HAP-1 (cell line): ENCODE measurements at regions not wholly inside any gene's neighbourhood (a gene's known extent, or its start where the extent isn't known, plus 50 kb on each side); places are given as distances from the start of the nearest gene placed in this dataset.

ENCODE experiments used
- DNase-seq, 2 experiments: peaks; one replicate each; pipeline ENCODE4 v3.0.0-alpha.2; 2016 to 2020; ENCODE audit warnings: low spot score in 2 of 2
- H3K27me3 ChIP-seq: fragments of 250-450 bp; sonication (Bioruptor Pico); 2 replicates; pipeline ENCODE4 v1.5.1; 2020; ENCODE audit warnings: low read depth, mild to moderate bottlenecking, moderate library complexity
- H3K36me3 ChIP-seq: fragments of 250-450 bp; sonication (Bioruptor Pico); replicated peaks from 2 replicates; pipeline ENCODE4 v1.5.1; 2020; ENCODE audit warnings: mild to moderate bottlenecking
- H3K4me1 ChIP-seq: fragments of 250-450 bp; sonication (Bioruptor Pico); 2 replicates; pipeline ENCODE4 v1.5.1; 2020; ENCODE audit warnings: mild to moderate bottlenecking
- H3K4me3 ChIP-seq: fragments of 250-450 bp; sonication (Bioruptor Pico); 2 replicates; pipeline ENCODE4 v1.5.1; 2020; ENCODE audit warnings: mild to moderate bottlenecking, moderate library complexity
- H3K9me3 ChIP-seq: fragments of 250-450 bp; sonication (Bioruptor Pico); 2 replicates; pipeline ENCODE4 v1.5.1; 2020; ENCODE audit warnings: mild to moderate bottlenecking, moderate library complexity
- in situ Hi-C: fragments of 300-500 bp; cut with MboI; formaldehyde crosslinking; loops from 3 replicates; pipeline ENCODE4 v1.14.3; 2020; ENCODE audit warnings: low sequenced_read_pairs, inconsistent platforms, mixed read lengths

DNA sequence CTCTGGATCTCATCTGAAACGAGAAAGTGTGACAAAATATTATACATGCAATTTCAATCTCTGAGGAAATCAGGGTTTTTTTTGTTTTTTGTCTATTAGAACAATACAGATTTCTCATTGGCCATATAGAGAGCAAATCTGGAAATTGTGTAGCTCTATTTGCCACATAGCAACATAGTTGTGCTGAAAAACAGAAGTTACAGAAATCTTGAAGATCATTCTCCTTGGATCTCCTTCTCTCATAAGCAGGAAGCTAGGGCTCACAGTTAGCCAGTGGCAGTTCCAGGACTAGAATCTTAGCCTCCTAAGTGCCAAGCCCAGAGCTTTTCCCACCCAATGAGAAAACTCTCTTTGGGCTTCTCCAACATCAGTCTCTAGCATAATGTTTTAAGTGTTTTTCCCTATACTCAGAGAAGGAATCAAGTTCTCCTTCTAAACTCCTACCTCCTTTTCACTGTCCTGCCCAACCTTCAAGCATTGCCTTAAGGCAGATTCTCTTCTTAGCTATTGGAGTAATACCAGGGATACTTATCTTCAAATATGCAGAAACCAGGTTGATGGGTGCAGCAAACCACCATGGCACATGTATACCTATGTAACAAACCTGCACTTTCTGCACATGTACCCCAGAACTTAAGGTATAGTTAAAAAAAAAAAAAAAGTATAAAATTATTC lies 211.6 kb downstream of the ALDH8A1 start:
- Histone ChIP-seq H3K27me3 (no peaks in the 10 kb centered on the region), H3K4me1 (peaks cover 3% of the 10 kb centered on the region; the same call in 1 of the 2 replicates), H3K4me3 (no peak overlapping the region), H3K9me3 (no peaks in the 10 kb centered on the region), H3K36me3 (no peaks in the 10 kb centered on the region)
- no peak for DNase-seq
- in situ Hi-C loops: no loop called here

DNA sequence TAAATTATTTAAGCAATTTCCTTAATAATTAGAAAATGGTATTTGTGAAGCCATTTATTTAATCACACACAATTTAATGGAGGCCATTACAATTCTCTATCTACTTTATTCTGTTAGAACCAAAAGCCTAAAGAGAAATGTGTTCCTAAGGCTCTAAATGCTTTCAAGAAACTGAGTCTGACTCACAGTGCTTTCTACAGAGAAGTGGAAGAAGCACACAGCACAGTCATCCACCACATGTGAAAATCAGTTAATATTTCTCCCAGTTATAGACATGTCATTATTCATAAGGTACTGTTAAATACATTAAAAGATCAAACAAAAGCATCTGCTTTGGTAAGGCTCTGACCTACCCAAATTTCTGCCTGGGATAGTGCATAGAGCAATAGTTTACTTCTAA lies 214.4 kb downstream of the ALDH8A1 start:
- no peak for DNase-seq
- in situ Hi-C loops: no loop called here
- Histone ChIP-seq H3K4me3 (no peak overlapping the region), H3K9me3 (no peaks in the 10 kb centered on the region), H3K36me3 (no peaks in the 10 kb centered on the region), H3K4me1 (no peaks in the 10 kb centered on the region), H3K27me3 (no peaks in the 10 kb centered on the region)

DNA sequence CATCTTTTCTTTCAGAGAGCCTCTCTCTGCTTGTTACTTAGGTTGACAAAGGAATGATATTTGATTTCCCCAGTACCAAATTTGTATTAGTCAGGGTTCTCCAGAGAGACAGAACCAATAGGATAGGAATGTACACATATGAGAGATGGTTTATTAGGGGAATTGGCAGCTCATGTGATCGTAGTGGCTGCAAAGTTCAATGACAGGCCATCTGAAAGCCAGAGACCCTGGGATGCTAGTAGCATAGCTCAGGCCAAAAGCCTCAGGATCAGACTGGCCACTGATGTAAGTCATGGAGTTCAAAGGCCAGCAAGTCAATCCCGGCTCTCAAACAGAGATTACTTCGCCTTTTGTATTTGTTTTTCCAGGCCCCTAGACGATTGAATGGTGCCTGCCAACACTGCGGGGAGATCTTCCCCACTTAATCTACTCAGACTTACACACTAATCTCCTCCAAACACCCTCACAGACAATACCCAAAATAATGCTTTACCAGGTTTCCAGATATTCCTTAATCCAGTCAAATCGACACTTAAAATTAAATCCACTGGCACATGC lies 215.5 kb downstream of the ALDH8A1 start:
- no peak for DNase-seq

DNA sequence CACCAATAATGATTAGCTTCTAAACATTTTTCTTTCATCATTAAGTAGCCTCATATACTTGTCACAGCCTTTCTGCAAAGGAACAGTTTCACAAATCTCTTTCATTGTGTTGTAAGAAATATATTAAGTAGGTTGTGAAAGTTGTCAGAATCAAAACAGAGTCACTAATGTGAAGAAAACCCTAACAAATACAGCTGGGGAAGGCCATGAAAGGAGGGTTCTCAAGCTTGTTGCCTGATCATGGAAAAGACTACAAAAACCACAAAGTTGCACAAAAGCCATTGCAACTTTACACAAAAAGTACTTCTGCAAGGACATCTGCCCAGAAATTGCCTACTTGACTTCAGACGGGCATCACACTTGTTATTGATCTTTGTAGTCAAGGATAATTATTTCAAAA lies 216.1 kb downstream of the ALDH8A1 start:
- Histone ChIP-seq H3K36me3 (no peaks in the 10 kb centered on the region), H3K4me3 (no peak overlapping the region), H3K9me3 (no peaks in the 10 kb centered on the region), H3K27me3 (no peaks in the 10 kb centered on the region), H3K4me1 (no peaks in the 10 kb centered on the region)
- in situ Hi-C loops: no loop called here
- DNase-seq: no peak

More for the DNA sequence above, 215.5 kb downstream of the ALDH8A1 start:
- Histone ChIP-seq H3K4me3 (no peak overlapping the region), H3K27me3 (no peaks in the 10 kb centered on the region), H3K36me3 (no peaks in the 10 kb centered on the region), H3K4me1 (no peaks in the 10 kb centered on the region), H3K9me3 (no peaks in the 10 kb centered on the region)
- in situ Hi-C loops: no loop called here

DNA sequence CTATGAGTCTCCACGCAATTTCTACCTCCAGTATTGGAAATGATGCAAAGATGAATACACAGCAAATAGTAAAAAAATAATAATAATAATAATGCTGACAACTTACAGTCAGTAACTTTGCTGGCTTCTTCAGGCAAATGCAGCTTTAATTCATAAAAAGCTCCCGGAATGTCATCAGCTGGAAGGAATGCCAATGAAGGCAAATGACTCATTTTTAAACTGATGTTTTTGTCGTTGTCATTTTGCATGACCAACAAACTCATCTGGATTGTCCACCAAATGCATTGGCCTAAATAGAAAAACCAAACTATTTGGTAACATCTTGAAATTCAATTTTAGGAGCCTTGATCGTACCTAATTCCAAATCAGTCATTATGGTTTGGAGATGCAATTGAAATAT lies 217.1 kb downstream of the ALDH8A1 start:
- H3K4me3 ChIP-seq: no peak overlapping the region
- no peaks in the 10 kb centered on the region for H3K9me3 ChIP-seq
- in situ Hi-C loops: no loop called here
- no peaks in the 10 kb centered on the region for H3K4me1 ChIP-seq
- H3K27me3 ChIP-seq: no peaks in the 10 kb centered on the region
- DNase-seq: no peak
- no peaks in the 10 kb centered on the region for H3K36me3 ChIP-seq

DNA sequence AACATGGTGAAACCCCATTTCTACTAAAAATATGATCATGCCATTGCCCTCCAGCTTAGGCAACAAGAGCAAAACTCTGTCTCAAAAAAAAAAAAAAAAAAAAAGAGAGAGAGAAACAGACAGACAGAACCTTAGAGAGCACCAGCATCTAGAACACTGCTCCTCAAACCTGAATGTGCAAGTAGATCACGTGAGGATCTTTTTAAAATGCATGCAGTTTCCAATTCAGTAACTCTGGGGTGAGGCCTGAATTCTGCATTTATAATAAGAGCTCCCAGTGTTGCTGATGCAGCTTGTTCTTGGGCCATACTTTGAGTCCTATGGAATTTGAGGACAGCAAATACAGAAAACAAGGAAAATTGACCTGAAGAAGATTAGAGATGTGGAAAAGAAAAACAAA lies 218.3 kb downstream of the ALDH8A1 start:
- Histone ChIP-seq H3K27me3 (no peaks in the 10 kb centered on the region), H3K36me3 (no peaks in the 10 kb centered on the region), H3K9me3 (no peaks in the 10 kb centered on the region), H3K4me1 (no peaks in the 10 kb centered on the region), H3K4me3 (no peak overlapping the region)
- no peak for DNase-seq
- in situ Hi-C loops: no loop called here

DNA sequence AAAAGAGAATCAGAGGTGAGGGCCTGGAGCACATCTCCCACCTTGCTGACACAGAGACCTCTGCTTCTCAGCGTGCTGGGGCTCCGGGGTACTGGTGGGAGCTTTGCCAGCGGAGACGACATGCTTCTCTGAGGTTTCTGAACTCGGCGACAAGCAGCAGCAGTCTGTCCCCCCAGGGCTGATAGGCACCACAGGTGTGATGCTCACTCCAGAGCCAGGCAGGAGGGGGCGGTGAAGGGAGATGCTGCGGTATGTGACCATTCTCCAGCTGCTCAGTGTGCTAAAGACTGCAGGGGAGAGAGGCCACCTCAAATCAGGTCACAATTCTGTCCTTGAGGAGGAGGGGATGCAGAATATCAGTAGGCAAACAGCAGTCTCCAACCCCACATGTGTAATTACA lies 219.9 kb downstream of the ALDH8A1 start:
- H3K4me3 ChIP-seq: no peak overlapping the region
- no peaks in the 10 kb centered on the region for H3K36me3 ChIP-seq
- H3K27me3 ChIP-seq: no peaks in the 10 kb centered on the region
- in situ Hi-C loops: no loop called here
- H3K9me3 ChIP-seq: no peaks in the 10 kb centered on the region
- no peaks in the 10 kb centered on the region for H3K4me1 ChIP-seq
- no peak for DNase-seq

DNA sequence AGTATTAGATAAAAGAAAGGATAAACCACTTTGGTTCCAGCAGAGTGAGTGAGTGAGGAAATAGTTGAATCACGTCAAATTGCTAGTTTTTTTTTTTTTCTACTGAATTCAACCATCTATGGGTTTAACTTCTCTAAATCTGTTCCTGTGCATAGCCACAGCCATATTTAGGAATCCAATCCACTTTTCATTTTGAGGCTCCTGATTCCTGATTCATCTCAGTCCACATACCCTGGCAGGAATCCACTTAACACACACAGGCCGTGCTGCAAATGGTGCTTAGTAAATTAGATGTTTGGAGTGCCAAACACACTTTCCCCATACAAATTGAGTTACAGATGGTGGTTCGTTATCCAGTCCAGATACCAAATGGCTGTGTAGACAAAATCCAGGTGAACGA lies 220.3 kb downstream of the ALDH8A1 start:
- Histone ChIP-seq H3K4me3 (no peak overlapping the region), H3K9me3 (no peaks in the 10 kb centered on the region), H3K27me3 (no peaks in the 10 kb centered on the region), H3K36me3 (no peaks in the 10 kb centered on the region), H3K4me1 (no peaks in the 10 kb centered on the region)
- in situ Hi-C loops: no loop called here
- DNase-seq: no peak

DNA sequence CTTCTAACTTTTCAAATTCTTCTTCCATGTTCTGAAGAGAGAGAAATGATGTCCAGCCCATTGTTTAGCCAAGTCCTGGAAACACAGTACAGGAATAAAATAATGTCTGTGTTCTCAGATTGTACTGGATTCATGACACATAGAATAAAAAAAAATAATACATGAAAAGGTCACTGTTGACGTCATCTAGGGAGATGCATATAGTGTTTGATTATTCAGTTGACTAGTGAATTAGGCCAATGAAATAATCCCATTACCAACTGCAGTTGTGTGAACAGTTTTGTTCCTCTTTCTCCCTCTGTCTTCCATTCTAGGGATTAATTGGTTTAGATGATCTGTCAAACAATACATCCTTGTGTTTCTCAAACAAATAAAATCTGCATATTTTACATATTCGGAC lies 222.8 kb downstream of the ALDH8A1 start:
- no peak for DNase-seq
- no peak overlapping the region for H3K4me3 ChIP-seq
- no peaks in the 10 kb centered on the region for H3K27me3 ChIP-seq
- no peaks in the 10 kb centered on the region for H3K36me3 ChIP-seq
- H3K9me3 ChIP-seq: no peaks in the 10 kb centered on the region
- H3K4me1 ChIP-seq: peaks cover 8% of the 10 kb centered on the region
- in situ Hi-C loops: no loop called here

DNA sequence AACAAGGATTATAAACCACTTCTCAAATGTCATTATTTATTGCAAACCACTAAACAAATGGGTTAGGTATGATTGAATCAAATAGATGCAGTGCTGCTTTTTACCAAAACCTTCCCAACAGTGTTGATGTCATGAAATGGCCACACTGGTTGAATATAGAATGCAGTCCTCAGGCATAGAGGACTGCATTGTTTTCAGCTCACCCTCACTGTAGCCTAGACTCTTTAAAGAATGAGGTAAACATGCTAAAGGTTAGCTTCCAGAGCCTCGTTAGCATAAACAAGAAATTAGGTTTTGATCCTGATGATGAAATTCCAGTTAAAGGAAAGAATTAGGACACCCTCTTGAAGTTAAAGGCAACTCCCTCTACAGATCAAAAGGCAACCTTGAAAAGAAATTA lies 224.3 kb downstream of the ALDH8A1 start:
- Histone ChIP-seq H3K9me3 (no peaks in the 10 kb centered on the region), H3K4me3 (no peak overlapping the region), H3K27me3 (no peaks in the 10 kb centered on the region), H3K36me3 (no peaks in the 10 kb centered on the region), H3K4me1 (peaks cover 9% of the 10 kb centered on the region)
- in situ Hi-C loops: no loop called here
- no peak for DNase-seq

DNA sequence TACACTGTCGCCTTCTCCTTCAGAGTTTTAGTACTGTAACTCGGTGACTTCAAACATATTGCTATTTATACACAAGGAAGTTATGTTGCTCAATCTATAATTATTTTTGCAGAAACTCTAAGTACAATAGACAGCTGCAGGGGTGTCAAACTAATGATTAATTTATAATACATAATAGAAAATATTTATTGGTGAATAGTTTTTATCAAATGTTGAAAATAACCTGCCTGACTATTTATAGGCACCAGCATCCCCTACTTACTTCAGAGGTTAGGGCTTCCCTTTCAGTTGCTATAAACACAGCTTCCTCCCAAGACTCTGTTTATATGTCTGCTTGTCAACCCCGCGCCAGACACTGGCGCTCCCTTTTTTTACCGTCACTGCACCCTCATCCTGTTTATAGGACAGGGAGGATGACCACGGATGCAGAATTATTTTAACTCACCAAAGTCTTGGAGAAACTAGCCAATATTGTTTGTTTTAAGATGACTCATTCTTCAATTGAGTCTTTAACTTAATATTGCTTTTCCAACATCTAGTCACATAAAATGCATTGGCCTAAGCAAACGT lies 225.0 kb downstream of the ALDH8A1 start:
- no peaks in the 10 kb centered on the region for H3K9me3 ChIP-seq
- in situ Hi-C loops: no loop called here
- peaks cover 9% of the 10 kb centered on the region for H3K4me1 ChIP-seq
- H3K36me3 ChIP-seq: no peaks in the 10 kb centered on the region
- H3K4me3 ChIP-seq: no peak overlapping the region
- no peaks in the 10 kb centered on the region for H3K27me3 ChIP-seq
- no peak for DNase-seq

DNA sequence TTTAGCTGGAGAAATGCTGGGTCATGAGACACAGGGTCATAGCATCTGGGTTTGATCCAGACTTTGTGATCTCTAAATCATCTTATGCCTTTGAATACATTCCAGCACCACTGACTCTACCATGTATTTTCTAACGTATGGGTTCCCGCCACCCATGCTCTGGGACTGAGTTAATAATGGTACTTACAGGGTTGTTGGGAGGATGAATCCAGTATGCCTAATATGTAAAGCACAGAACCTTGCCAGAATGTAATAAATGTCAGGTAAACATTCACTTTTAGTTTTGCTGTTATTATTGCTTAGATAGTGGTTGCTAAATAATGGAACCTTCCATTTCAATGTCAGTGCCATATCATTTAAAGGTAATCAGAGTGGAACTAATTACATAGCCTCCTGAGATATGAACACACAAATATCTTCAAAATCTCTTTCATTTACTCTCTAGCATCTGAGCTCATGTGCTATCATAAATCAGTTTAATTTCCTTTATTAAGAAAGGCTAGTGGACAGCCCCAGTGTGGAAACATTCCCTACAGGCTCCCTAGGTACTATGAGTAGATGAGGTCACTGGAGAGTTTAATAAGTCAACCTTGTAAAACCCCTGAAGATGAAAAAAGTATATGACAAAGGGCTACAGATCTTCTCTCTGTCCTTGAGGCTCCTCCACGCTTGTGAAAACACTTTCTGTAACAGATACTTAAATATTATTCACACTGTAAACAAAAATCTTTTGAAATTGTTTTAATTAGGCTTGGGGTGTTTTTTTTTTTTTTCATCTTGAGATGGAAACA lies 226.6 kb downstream of the ALDH8A1 start:
- Histone ChIP-seq H3K9me3 (no peaks in the 10 kb centered on the region), H3K4me1 (peaks cover 9% of the 10 kb centered on the region), H3K36me3 (no peaks in the 10 kb centered on the region), H3K27me3 (no peaks in the 10 kb centered on the region), H3K4me3 (no peak overlapping the region)
- DNase-seq: no peak
- in situ Hi-C loops: no loop called here

DNA sequence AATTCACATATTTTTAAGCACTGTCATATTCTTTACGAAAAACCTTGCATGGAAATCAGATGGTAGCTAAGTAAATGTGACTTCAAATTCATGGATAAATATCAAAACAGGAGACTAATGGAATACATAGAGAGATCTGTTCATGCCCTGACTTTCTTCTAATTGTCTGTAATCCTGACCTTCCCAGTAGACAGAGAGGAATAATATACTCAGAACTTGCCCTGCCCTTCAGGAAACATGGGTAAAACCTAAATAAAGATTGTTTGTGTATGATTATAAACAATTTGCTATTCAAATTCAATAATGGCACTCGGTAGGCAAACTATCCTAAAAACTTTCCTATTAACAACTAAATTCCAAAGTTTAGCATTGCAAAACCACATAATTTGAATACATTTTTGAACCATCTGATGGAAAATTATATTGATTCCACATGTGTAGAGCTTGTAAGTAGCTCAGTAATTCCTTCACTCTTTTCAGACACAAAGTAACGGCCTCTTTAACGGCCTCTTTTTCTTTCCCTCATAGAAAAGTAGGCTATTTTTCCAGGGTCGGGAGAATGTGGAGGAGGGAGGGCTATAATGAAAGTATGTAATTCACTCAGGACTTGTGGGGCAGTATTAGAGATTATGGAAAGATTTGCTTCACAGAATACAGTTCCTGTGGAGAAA lies 227.6 kb downstream of the ALDH8A1 start:
- Histone ChIP-seq H3K4me1 (peaks cover 9% of the 10 kb centered on the region), H3K36me3 (no peaks in the 10 kb centered on the region), H3K27me3 (no peaks in the 10 kb centered on the region), H3K9me3 (no peaks in the 10 kb centered on the region), H3K4me3 (no peak overlapping the region)
- DNase-seq: peak in 1 of 2 experiments; percentile 6
- in situ Hi-C loops: no loop called here

DNA sequence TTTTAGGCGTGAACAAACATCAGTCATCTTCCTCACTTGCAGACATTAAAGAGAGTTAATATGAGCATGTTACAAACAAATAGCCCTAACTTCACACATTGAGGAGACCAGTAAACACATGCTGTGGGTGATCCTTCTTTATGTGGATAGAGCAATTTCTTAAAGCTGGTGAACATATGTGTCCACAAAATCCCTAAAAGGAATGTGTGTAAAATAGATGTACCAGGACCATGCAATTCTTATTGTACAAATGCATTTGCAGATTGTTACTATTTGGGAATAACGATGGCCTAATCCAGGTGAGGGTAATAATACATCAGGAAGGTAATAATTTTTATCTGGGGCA lies 228.9 kb downstream of the ALDH8A1 start:
- Histone ChIP-seq H3K27me3 (no peaks in the 10 kb centered on the region), H3K36me3 (no peaks in the 10 kb centered on the region), H3K4me3 (no peak overlapping the region), H3K4me1 (peaks cover 9% of the 10 kb centered on the region), H3K9me3 (no peaks in the 10 kb centered on the region)
- DNase-seq: no peak
- in situ Hi-C loops: no loop called here
